ENCODE measurements at regions not wholly inside any gene's neighbourhood (a gene's known extent, or its start where the extent isn't known, plus 50 kb on each side); places are given as distances from the start of the nearest gene placed in this dataset.

- TF ChIP-seq, protein P1, sequence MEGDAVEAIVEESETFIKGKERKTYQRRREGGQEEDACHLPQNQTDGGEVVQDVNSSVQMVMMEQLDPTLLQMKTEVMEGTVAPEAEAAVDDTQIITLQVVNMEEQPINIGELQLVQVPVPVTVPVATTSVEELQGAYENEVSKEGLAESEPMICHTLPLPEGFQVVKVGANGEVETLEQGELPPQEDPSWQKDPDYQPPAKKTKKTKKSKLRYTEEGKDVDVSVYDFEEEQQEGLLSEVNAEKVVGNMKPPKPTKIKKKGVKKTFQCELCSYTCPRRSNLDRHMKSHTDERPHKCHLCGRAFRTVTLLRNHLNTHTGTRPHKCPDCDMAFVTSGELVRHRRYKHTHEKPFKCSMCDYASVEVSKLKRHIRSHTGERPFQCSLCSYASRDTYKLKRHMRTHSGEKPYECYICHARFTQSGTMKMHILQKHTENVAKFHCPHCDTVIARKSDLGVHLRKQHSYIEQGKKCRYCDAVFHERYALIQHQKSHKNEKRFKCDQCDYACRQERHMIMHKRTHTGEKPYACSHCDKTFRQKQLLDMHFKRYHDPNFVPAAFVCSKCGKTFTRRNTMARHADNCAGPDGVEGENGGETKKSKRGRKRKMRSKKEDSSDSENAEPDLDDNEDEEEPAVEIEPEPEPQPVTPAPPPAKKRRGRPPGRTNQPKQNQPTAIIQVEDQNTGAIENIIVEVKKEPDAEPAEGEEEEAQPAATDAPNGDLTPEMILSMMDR (optimal IDR thresholded peaks at IDR 0.05 in 1 of 3, IDR thresholded peaks at IDR 0.05 in 1 of 3, conservative IDR thresholded peaks at IDR 0.05 in 1 of 3; ENCODE audit: extremely low read depth in 1 of 3, insufficient read depth in 2 of 3, low read length in 3 of 3) = no peak
- TF ChIP-seq EZH2 (IDR thresholded peaks at IDR 0.05; ENCODE audit: low read length) = no peak
Measured at GRCh38 chr14:27672047-27672446, 1074.2 kb upstream of the NOVA1 start.

Data from keratinocyte (primary cell).